ENCODE measurements at regions not wholly inside any gene's neighbourhood (a gene's known extent, or its start where the extent isn't known, plus 50 kb on each side); places are given as distances from the start of the nearest gene placed in this dataset.

- TF ChIP-seq ZNF274 (IDR thresholded peaks at IDR 0.05; ENCODE audit: low read depth, low read length) = no peak
- TF ChIP-seq SUZ12 (IDR thresholded peaks at IDR 0.05; ENCODE audit: extremely low read depth, insufficient read depth, insufficient read length) = no peak
Measured at GRCh38 chr14:55986069-55986468, 132.1 kb upstream of the PELI2 start.
